Endometrium (tissue), 2 donors: ENCODE measurements at regions not wholly inside any gene's neighbourhood (a gene's known extent, or its start where the extent isn't known, plus 50 kb on each side); places are given as distances from the start of the nearest gene placed in this dataset.
"Not testable (repeated sequence)": the region's sequence is repeated elsewhere in the genome, so short reads cannot be mapped to it uniquely, and the experiment has no call there.

Source experiments
- FAIRE-seq: peaks from 2 replicates; lab custom pipeline; 2012; peaks lifted over from hg19 to GRCh38; lab: Jason Lieb, UNC
- donor health status: control.
- donor health status: control.

GRCh38 chr1:214861615-214862014, 220.9 kb upstream of the KCNK2 start:
- FAIRE-seq, result no peak

- FAIRE-seq, result no peak
These were observed 220.1 kb upstream of the KCNK2 start for GRCh38 chr1:214862421-214862820.

GRCh38 chr1:214864896-214865688, 217.4 kb upstream of the KCNK2 start:
- FAIRE-seq, result no peak

GRCh38 chr1:214870426-214870825, 212.1 kb upstream of the KCNK2 start:
- not testable (repeated sequence) for FAIRE-seq

GRCh38 chr1:214880956-214881355, 201.6 kb upstream of the KCNK2 start:
- no peak for FAIRE-seq

- no peak for FAIRE-seq
These were observed 199.9 kb upstream of the KCNK2 start for GRCh38 chr1:214882616-214883015.

- FAIRE-seq, result no peak
These were observed 187.4 kb upstream of the KCNK2 start for GRCh38 chr1:214895011-214895600.

- no peak for FAIRE-seq
These were observed 185.6 kb upstream of the KCNK2 start for GRCh38 chr1:214896921-214897320.

GRCh38 chr1:214897581-214897980, 185.0 kb upstream of the KCNK2 start:
- FAIRE-seq, result no peak

GRCh38 chr1:214898161-214898560, 184.4 kb upstream of the KCNK2 start:
- no peak for FAIRE-seq

- no peak for FAIRE-seq
These were observed 183.8 kb upstream of the KCNK2 start for GRCh38 chr1:214898718-214899117.

GRCh38 chr1:214899908-214900460, 182.6 kb upstream of the KCNK2 start:
- no peak for FAIRE-seq

- FAIRE-seq, result no peak
These were observed 181.9 kb upstream of the KCNK2 start for GRCh38 chr1:214900590-214900989.

- no peak for FAIRE-seq
These were observed 180.8 kb upstream of the KCNK2 start for GRCh38 chr1:214901718-214902117.

GRCh38 chr1:214902636-214903320, 179.8 kb upstream of the KCNK2 start:
- FAIRE-seq, result no peak

- FAIRE-seq, result no peak
These were observed 170.4 kb upstream of the KCNK2 start for GRCh38 chr1:214912127-214912526.

GRCh38 chr1:214913966-214914365, 168.6 kb upstream of the KCNK2 start:
- FAIRE-seq, result no peak

- no peak for FAIRE-seq
These were observed 165.4 kb upstream of the KCNK2 start for GRCh38 chr1:214917081-214917635.

- FAIRE-seq, result no peak
These were observed 163.8 kb upstream of the KCNK2 start for GRCh38 chr1:214918745-214919144.

- FAIRE-seq, result no peak
These were observed 162.2 kb upstream of the KCNK2 start for GRCh38 chr1:214920337-214920736.

GRCh38 chr1:214923278-214923915, 159.1 kb upstream of the KCNK2 start:
- no peak for FAIRE-seq

- no peak for FAIRE-seq
These were observed 154.7 kb upstream of the KCNK2 start for GRCh38 chr1:214927796-214928195.
